ENCODE measurements at regions not wholly inside any gene's neighbourhood (a gene's known extent, or its start where the extent isn't known, plus 50 kb on each side); places are given as distances from the start of the nearest gene placed in this dataset.
"Not testable (repeated sequence)": the region's sequence is repeated elsewhere in the genome, so short reads cannot be mapped to it uniquely, and the experiment has no call there.

- no peak for DNase-seq (ENCODE audit: low spot score)
Measured at GRCh38 chr3:139243710-139244109, 100.1 kb upstream of the MRPS22 start.

GRCh38 chr3:139248593-139249255 is 95.1 kb upstream of the MRPS22 start:
- no peak for DNase-seq (ENCODE audit: low spot score)

GRCh38 chr3:139251529-139251928 is 92.3 kb upstream of the MRPS22 start:
- DNase-seq (ENCODE audit: low spot score) = no peak

GRCh38 chr3:139252719-139253118 is 91.1 kb upstream of the MRPS22 start:
- no peak for DNase-seq (ENCODE audit: low spot score)

GRCh38 chr3:139258276-139258675 is 85.5 kb upstream of the MRPS22 start:
- DNase-seq (ENCODE audit: low spot score) = no peak

GRCh38 chr3:139259398-139259797 is 84.4 kb upstream of the MRPS22 start:
- no peak for DNase-seq (ENCODE audit: low spot score)

- DNase-seq (ENCODE audit: low spot score) = no peak
Measured at GRCh38 chr3:139260041-139260486, 83.8 kb upstream of the MRPS22 start.

- no peak for DNase-seq (ENCODE audit: low spot score)
Measured at GRCh38 chr3:139260793-139261736, 82.8 kb upstream of the MRPS22 start.

- no peak for DNase-seq (ENCODE audit: low spot score)
Measured at GRCh38 chr3:139261754-139262586, 81.8 kb upstream of the MRPS22 start.

- DNase-seq (ENCODE audit: low spot score) = no peak
Measured at GRCh38 chr3:139263798-139264197, 80.0 kb upstream of the MRPS22 start.

GRCh38 chr3:139264375-139264774 is 79.4 kb upstream of the MRPS22 start:
- no peak for DNase-seq (ENCODE audit: low spot score)

- no peak for DNase-seq (ENCODE audit: low spot score)
Measured at GRCh38 chr3:139265131-139266016, 78.4 kb upstream of the MRPS22 start.

GRCh38 chr3:139267300-139268246 is 76.2 kb upstream of the MRPS22 start:
- no peak for DNase-seq (ENCODE audit: low spot score)

GRCh38 chr3:139269984-139270383 is 73.8 kb upstream of the MRPS22 start:
- DNase-seq (ENCODE audit: low spot score) = no peak

- DNase-seq (ENCODE audit: low spot score) = not testable (repeated sequence)
Measured at GRCh38 chr3:139270652-139271051, 73.2 kb upstream of the MRPS22 start.

GRCh38 chr3:139280027-139280671 is 63.7 kb upstream of the MRPS22 start:
- no peak for DNase-seq (ENCODE audit: low spot score)

GRCh38 chr3:139281096-139281495 is 62.7 kb upstream of the MRPS22 start:
- no peak for DNase-seq (ENCODE audit: low spot score)

- DNase-seq (ENCODE audit: low spot score) = no peak
Measured at GRCh38 chr3:139281522-139282196, 62.2 kb upstream of the MRPS22 start.

- no peak for DNase-seq (ENCODE audit: low spot score)
Measured at GRCh38 chr3:139283301-139283700, 60.5 kb upstream of the MRPS22 start.
